ENCODE measurements at regions not wholly inside any gene's neighbourhood (a gene's known extent, or its start where the extent isn't known, plus 50 kb on each side); places are given as distances from the start of the nearest gene placed in this dataset.
"Not testable (repeated sequence)": the region's sequence is repeated elsewhere in the genome, so short reads cannot be mapped to it uniquely, and the experiment has no call there.

- DNase-seq (ENCODE audit: low spot score); in situ Hi-C loops (cut with HindIII; ENCODE audit: low sequenced_read_pairs): not testable (repeated sequence)
Measured at GRCh38 chr21:9039520-9040365, 1481.6 kb upstream of the TPTE start.

GRCh38 chr21:9040406-9040805, 1481.0 kb upstream of the TPTE start:
- in situ Hi-C loops (cut with HindIII; ENCODE audit: low sequenced_read_pairs); DNase-seq (ENCODE audit: low spot score): not testable (repeated sequence)

- DNase-seq (ENCODE audit: low spot score); in situ Hi-C loops (cut with HindIII; ENCODE audit: low sequenced_read_pairs): not testable (repeated sequence)
Measured at GRCh38 chr21:9041175-9041948, 1480.0 kb upstream of the TPTE start.

- in situ Hi-C loops (cut with HindIII; ENCODE audit: low sequenced_read_pairs); DNase-seq (ENCODE audit: low spot score): not testable (repeated sequence)
Measured at GRCh38 chr21:9043089-9043488, 1478.3 kb upstream of the TPTE start.

GRCh38 chr21:9046870-9047269, 1474.5 kb upstream of the TPTE start:
- in situ Hi-C loops (cut with HindIII; ENCODE audit: low sequenced_read_pairs), result not testable (repeated sequence)

GRCh38 chr21:9067515-9067914, 1453.9 kb upstream of the TPTE start:
- DNase-seq (ENCODE audit: low spot score); in situ Hi-C loops (cut with HindIII; ENCODE audit: low sequenced_read_pairs): not testable (repeated sequence)

More at GRCh38 chr21:9046870-9047269, 1474.5 kb upstream of the TPTE start:
- not testable (repeated sequence) for DNase-seq (ENCODE audit: low spot score)

- DNase-seq (ENCODE audit: low spot score); in situ Hi-C loops (cut with HindIII; ENCODE audit: low sequenced_read_pairs): not testable (repeated sequence)
Measured at GRCh38 chr21:9068622-9069021, 1452.8 kb upstream of the TPTE start.

- DNase-seq (ENCODE audit: low spot score); in situ Hi-C loops (cut with HindIII; ENCODE audit: low sequenced_read_pairs): not testable (repeated sequence)
Measured at GRCh38 chr21:9070703-9071102, 1450.7 kb upstream of the TPTE start.

GRCh38 chr21:9073010-9073409, 1448.4 kb upstream of the TPTE start:
- in situ Hi-C loops (cut with HindIII; ENCODE audit: low sequenced_read_pairs); DNase-seq (ENCODE audit: low spot score): not testable (repeated sequence)

GRCh38 chr21:9074772-9075171, 1446.6 kb upstream of the TPTE start:
- DNase-seq (ENCODE audit: low spot score); in situ Hi-C loops (cut with HindIII; ENCODE audit: low sequenced_read_pairs): not testable (repeated sequence)

GRCh38 chr21:9083091-9083826, 1438.1 kb upstream of the TPTE start:
- in situ Hi-C loops (cut with HindIII; ENCODE audit: low sequenced_read_pairs), result not testable (repeated sequence)

GRCh38 chr21:9086299-9086698, 1435.1 kb upstream of the TPTE start:
- in situ Hi-C loops (cut with HindIII; ENCODE audit: low sequenced_read_pairs); DNase-seq (ENCODE audit: low spot score): not testable (repeated sequence)

More at GRCh38 chr21:9083091-9083826, 1438.1 kb upstream of the TPTE start:
- not testable (repeated sequence) for DNase-seq (ENCODE audit: low spot score)

- DNase-seq (ENCODE audit: low spot score); in situ Hi-C loops (cut with HindIII; ENCODE audit: low sequenced_read_pairs): not testable (repeated sequence)
Measured at GRCh38 chr21:9087816-9088215, 1433.6 kb upstream of the TPTE start.

GRCh38 chr21:9129741-9130140, 1391.6 kb upstream of the TPTE start:
- DNase-seq (ENCODE audit: low spot score); in situ Hi-C loops (cut with HindIII; ENCODE audit: low sequenced_read_pairs): not testable (repeated sequence)

- DNase-seq (ENCODE audit: low spot score); in situ Hi-C loops (cut with HindIII; ENCODE audit: low sequenced_read_pairs): not testable (repeated sequence)
Measured at GRCh38 chr21:9130817-9131216, 1390.6 kb upstream of the TPTE start.
